Suprapubic skin (tissue), 4 donors: ENCODE measurements at regions not wholly inside any gene's neighbourhood (a gene's known extent, or its start where the extent isn't known, plus 50 kb on each side); places are given as distances from the start of the nearest gene placed in this dataset.

Experiments
- DNase-seq, 2 donors: peaks; one replicate each; pipeline ENCODE4 v3.0.0-alpha.2; 2019; ENCODE audit warnings: low spot score in 2 of 2
- H3K27ac ChIP-seq: fragments of 200-600 bp; sonication (generic); one replicate; pipeline ENCODE4 v1.5.1; 2019
- H3K27me3 ChIP-seq: fragments of 200-600 bp; sonication (generic); one replicate; pipeline ENCODE4 v1.5.1; 2019
- H3K36me3 ChIP-seq: fragments of 200-600 bp; sonication (generic); one replicate; pipeline ENCODE4 v1.5.1; 2019
- H3K4me1 ChIP-seq: fragments of 200-600 bp; sonication (generic); one replicate; pipeline ENCODE4 v1.5.1; 2019
- H3K4me3 ChIP-seq: fragments of 200-600 bp; sonication (generic); one replicate; pipeline ENCODE4 v1.5.1; 2019; ENCODE audit warnings: mild to moderate bottlenecking
- H3K9me3 ChIP-seq: fragments of 200-600 bp; sonication (generic); one replicate; pipeline ENCODE4 v1.5.1; 2019
- EP300 ChIP-seq: sonication (generic); formaldehyde crosslinking; IDR thresholded peaks from one replicate; pipeline ENCODE4 v1.6.1; 2017; ENCODE audit warnings: antibody characterized with exemption
- POLR2A ChIP-seq, 2 donors: fragments of 450-650 bp; IDR thresholded peaks; one replicate each; pipeline ENCODE4 v1.6.1; 2017; ENCODE audit warnings: antibody characterized with exemption in 2 of 2, mild to moderate bottlenecking in 2 of 2, moderate library complexity in 2 of 2
- POLR2AphosphoS5 ChIP-seq, 3 donors: sonication (generic); formaldehyde crosslinking; IDR thresholded peaks; one replicate each; pipeline ENCODE4 v1.6.1; 2017; ENCODE audit warnings: antibody characterized with exemption in 3 of 3
- WGBS: methylation state at CpG from one replicate; pipeline ENCODE4 v1.1.5; 2018; 5-methylcytosine and 5-hydroxymethylcytosine counted together
- TF ChIP-seq, protein P1 (sequence below), 2 donors: fragments of 200-600 bp in 1 of 2; fragments of 450-650 bp in 1 of 2; sonication (generic) in 1 of 2; IDR thresholded peaks; one replicate each; pipeline ENCODE4 v1.5.1; 2016 to 2019; ENCODE audit warnings: antibody characterized with exemption in 2 of 2, mild to moderate bottlenecking in 1 of 2, moderate library complexity in 1 of 2

- no peaks in the 10 kb centered on the region for H3K36me3 ChIP-seq
- H3K9me3 ChIP-seq, result peaks cover 10% of the 10 kb centered on the region
- H3K4me1 ChIP-seq, result peaks cover 2% of the 10 kb centered on the region
- no peak overlapping the region for H3K4me3 ChIP-seq
- no peak for TF ChIP-seq POLR2A (IDR thresholded peaks at IDR 0.05)
- TF ChIP-seq POLR2AphosphoS5 (IDR thresholded peaks at IDR 0.05), result no peak
- TF ChIP-seq EP300, result no peak
- TF ChIP-seq, protein P1, sequence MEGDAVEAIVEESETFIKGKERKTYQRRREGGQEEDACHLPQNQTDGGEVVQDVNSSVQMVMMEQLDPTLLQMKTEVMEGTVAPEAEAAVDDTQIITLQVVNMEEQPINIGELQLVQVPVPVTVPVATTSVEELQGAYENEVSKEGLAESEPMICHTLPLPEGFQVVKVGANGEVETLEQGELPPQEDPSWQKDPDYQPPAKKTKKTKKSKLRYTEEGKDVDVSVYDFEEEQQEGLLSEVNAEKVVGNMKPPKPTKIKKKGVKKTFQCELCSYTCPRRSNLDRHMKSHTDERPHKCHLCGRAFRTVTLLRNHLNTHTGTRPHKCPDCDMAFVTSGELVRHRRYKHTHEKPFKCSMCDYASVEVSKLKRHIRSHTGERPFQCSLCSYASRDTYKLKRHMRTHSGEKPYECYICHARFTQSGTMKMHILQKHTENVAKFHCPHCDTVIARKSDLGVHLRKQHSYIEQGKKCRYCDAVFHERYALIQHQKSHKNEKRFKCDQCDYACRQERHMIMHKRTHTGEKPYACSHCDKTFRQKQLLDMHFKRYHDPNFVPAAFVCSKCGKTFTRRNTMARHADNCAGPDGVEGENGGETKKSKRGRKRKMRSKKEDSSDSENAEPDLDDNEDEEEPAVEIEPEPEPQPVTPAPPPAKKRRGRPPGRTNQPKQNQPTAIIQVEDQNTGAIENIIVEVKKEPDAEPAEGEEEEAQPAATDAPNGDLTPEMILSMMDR (IDR thresholded peaks at IDR 0.05), result no peak
- WGBS, result 93% methylated on average over 4 of the region's 4 CpGs
- H3K27ac ChIP-seq, result no peak overlapping the region
- H3K27me3 ChIP-seq, result no peaks in the 10 kb centered on the region
- DNase-seq, result no peak
Observed at GRCh38 chr22:47687776-47688175, 925.3 kb downstream of the TBC1D22A start.

DNA sequence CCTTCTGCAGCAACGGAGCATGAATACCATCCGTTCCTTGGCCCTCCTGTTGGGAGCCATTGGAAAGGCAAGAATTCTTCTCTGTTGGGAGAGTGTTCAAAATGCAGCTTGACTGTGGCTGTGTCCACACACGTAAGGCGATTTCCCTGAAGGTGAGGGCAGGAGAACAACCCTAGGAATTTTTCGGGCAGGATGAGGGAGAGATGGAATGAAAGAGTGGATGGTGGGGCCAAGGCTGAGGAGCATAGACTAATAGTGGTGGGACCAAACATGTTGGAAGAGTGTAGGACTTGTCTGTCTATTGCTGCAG is 924.9 kb downstream of the TBC1D22A start:
- 87% methylated on average over 5 of the region's 5 CpGs for WGBS
- Histone ChIP-seq H3K9me3 (peaks cover 10% of the 10 kb centered on the region), H3K4me3 (no peak overlapping the region), H3K36me3 (no peaks in the 10 kb centered on the region), H3K4me1 (peaks cover 2% of the 10 kb centered on the region), H3K27me3 (no peaks in the 10 kb centered on the region), H3K27ac (no peak overlapping the region)
- DNase-seq, result no peak
- TF ChIP-seq EP300 (no peak), POLR2AphosphoS5 (IDR thresholded peaks at IDR 0.05) (no peak)

DNA sequence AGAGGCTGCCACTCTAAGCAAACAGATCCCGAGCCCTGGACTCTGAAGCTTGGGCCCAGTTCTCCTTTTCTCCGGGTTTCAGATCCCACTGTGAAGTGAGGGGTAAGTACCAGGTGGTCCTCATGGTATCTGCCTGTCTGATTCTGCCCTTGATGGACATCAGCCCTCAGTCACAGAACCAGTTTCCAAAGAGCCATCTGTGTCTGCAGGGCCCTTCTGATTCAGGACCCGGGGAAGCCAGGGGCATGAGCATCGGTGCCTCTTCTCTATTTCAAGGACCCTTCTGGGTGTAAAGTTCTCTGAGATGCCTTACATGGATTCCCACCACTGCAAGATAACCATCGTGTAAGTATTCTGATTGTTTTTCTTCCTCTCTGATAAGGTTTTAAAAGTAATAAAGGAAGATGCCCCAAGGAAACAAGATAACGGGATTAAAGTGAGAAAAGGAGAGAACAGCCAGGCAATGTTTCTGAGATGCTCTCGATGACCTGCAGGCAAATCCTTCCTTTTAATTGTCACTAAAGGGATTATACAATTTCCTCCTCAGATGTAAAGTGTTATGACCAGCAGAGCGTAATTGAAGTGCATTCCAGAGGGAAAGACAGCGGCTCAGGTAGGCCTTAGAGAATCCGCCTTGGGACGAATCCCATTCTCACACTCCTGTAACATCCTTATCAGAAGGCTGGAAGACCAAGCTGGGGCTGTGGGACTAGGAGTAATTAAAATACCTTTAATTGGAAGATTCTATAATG is 924.3 kb downstream of the TBC1D22A start:
- no peak for DNase-seq
- peaks cover 10% of the 10 kb centered on the region for H3K9me3 ChIP-seq

GRCh38 chr22:47681411-47682165 is 919.1 kb downstream of the TBC1D22A start:
- no peak for DNase-seq
- H3K9me3 ChIP-seq, result peaks cover 10% of the 10 kb centered on the region
- no peak overlapping the region for H3K27ac ChIP-seq
- 84% methylated on average over 11 of the region's 13 CpGs for WGBS
- no peaks in the 10 kb centered on the region for H3K27me3 ChIP-seq
- H3K36me3 ChIP-seq, result no peaks in the 10 kb centered on the region
- TF ChIP-seq POLR2AphosphoS5 (IDR thresholded peaks at IDR 0.05) (no peak), EP300 (no peak), POLR2A (IDR thresholded peaks at IDR 0.05) (no peak)
- TF ChIP-seq, protein P1 (IDR thresholded peaks at IDR 0.05), result no peak
- H3K4me3 ChIP-seq, result no peak overlapping the region
- no peaks in the 10 kb centered on the region for H3K4me1 ChIP-seq

More for the DNA sequence above, 924.3 kb downstream of the TBC1D22A start:
- 86% methylated on average over 11 of the region's 11 CpGs for WGBS
- Histone ChIP-seq H3K4me3 (no peak overlapping the region), H3K27ac (no peak overlapping the region), H3K36me3 (no peaks in the 10 kb centered on the region), H3K4me1 (peaks cover 2% of the 10 kb centered on the region), H3K27me3 (no peaks in the 10 kb centered on the region)
- TF ChIP-seq, protein P1 (IDR thresholded peaks at IDR 0.05), result no peak
- TF ChIP-seq EP300 (no peak), POLR2A (IDR thresholded peaks at IDR 0.05) (no peak), POLR2AphosphoS5 (IDR thresholded peaks at IDR 0.05) (no peak)

GRCh38 chr22:47678636-47679287 is 916.3 kb downstream of the TBC1D22A start:
- TF ChIP-seq POLR2AphosphoS5 (IDR thresholded peaks at IDR 0.05) (no peak), EP300 (no peak), POLR2A (IDR thresholded peaks at IDR 0.05) (no peak)
- TF ChIP-seq, protein P1 (IDR thresholded peaks at IDR 0.05), result no peak
- Histone ChIP-seq H3K27me3 (no peaks in the 10 kb centered on the region), H3K36me3 (no peaks in the 10 kb centered on the region), H3K9me3 (peaks cover 5% of the 10 kb centered on the region), H3K27ac (no peak overlapping the region), H3K4me3 (no peak overlapping the region), H3K4me1 (no peaks in the 10 kb centered on the region)
- WGBS, result 59% methylated on average over 7 of the region's 7 CpGs
- DNase-seq, result no peak
